ENCODE measurements at regions not wholly inside any gene's neighbourhood (a gene's known extent, or its start where the extent isn't known, plus 50 kb on each side); places are given as distances from the start of the nearest gene placed in this dataset.

DNA sequence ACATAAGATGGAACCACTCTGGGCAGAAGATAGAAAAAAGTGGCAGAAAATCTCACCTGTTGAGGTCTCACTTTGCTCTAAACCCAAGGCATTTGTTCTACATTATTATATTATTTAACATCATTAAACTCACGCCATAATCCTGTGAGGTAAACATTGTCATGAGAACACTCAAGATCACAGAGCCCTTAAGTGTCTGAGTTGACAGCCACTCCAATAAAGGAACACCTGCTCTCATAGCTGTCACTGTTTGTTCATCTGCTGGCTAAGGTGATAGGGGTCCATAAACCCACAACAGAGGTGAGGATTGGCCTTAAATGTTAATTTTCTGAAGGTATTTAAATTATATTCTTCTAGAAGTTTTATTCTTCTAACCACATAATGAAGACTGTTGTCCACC, 439.7 kb downstream of the RIT2 start:
- no peaks in the 10 kb centered on the region for H3K36me3 ChIP-seq
- TF ChIP-seq, protein P1, sequence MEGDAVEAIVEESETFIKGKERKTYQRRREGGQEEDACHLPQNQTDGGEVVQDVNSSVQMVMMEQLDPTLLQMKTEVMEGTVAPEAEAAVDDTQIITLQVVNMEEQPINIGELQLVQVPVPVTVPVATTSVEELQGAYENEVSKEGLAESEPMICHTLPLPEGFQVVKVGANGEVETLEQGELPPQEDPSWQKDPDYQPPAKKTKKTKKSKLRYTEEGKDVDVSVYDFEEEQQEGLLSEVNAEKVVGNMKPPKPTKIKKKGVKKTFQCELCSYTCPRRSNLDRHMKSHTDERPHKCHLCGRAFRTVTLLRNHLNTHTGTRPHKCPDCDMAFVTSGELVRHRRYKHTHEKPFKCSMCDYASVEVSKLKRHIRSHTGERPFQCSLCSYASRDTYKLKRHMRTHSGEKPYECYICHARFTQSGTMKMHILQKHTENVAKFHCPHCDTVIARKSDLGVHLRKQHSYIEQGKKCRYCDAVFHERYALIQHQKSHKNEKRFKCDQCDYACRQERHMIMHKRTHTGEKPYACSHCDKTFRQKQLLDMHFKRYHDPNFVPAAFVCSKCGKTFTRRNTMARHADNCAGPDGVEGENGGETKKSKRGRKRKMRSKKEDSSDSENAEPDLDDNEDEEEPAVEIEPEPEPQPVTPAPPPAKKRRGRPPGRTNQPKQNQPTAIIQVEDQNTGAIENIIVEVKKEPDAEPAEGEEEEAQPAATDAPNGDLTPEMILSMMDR (IDR thresholded peaks at IDR 0.05), result no peak
- H3K27ac ChIP-seq, result no peak overlapping the region
- H3K4me3 ChIP-seq, result no peak overlapping the region
- H3K9me3 ChIP-seq, result no peaks in the 10 kb centered on the region
- H3K27me3 ChIP-seq, result no peaks in the 10 kb centered on the region
- H3K4me1 ChIP-seq, result no peaks in the 10 kb centered on the region
- DNase-seq, result no peak
- intact Hi-C loops (cut with DNase I; ENCODE audit: low total_unique reads), result no loop called here

GRCh38 chr18:42683094-42683493, 432.4 kb downstream of the RIT2 start:
- no peak for DNase-seq
- TF ChIP-seq, protein P1 (IDR thresholded peaks at IDR 0.05), result no peak
- no peaks in the 10 kb centered on the region for H3K27me3 ChIP-seq
- H3K36me3 ChIP-seq, result no peaks in the 10 kb centered on the region
- H3K4me3 ChIP-seq, result no peak overlapping the region
- H3K9me3 ChIP-seq, result peaks cover 0 to 9% (median 5%) of the 10 kb centered on the region in 3 donors
- intact Hi-C loops (cut with DNase I; ENCODE audit: low total_unique reads), result no loop called here
- no peak overlapping the region for H3K27ac ChIP-seq
- no peaks in the 10 kb centered on the region for H3K4me1 ChIP-seq

DNA sequence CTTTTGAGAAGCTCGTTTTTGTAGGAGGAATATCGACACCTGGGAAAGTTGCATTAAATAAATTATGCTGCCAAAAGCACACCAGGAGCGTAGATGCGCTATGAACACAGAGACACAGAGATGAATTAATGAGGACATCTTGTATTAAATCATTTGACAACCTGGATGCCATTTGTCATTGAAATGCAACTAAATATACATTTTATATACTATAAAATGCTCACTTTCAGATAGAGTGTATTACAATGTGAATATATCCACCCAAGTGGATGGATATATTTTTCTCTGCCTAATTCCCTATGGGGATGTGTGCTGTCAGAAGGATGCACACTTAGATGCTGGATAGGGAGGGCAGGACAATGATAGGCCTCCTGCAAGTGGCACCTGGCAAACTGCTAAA, 426.2 kb downstream of the RIT2 start:
- no peak for DNase-seq
- Histone ChIP-seq H3K4me1 (no peaks in the 10 kb centered on the region), H3K4me3 (no peak overlapping the region), H3K27me3 (no peaks in the 10 kb centered on the region), H3K9me3 (no peaks in the 10 kb centered on the region), H3K27ac (no peak overlapping the region), H3K36me3 (no peaks in the 10 kb centered on the region)
- TF ChIP-seq, protein P1 (IDR thresholded peaks at IDR 0.05), result no peak
- intact Hi-C loops (cut with DNase I; ENCODE audit: low total_unique reads), result no loop called here

Measured in tibial artery (tissue), 4 donors.